Stimulated activated CD4-positive, alpha-beta T cell treated with anti-CD3 and anti-CD28 coated beads, Interleukin-4, amount 100 ng/mL, for 48 hours (primary cell): ENCODE measurements at regions not wholly inside any gene's neighbourhood (a gene's known extent, or its start where the extent isn't known, plus 50 kb on each side); places are given as distances from the start of the nearest gene placed in this dataset.
"Not testable (repeated sequence)": the region's sequence is repeated elsewhere in the genome, so short reads cannot be mapped to it uniquely, and the experiment has no call there.

Experiments
- DNase-seq, 2 donors: peaks; one replicate each; pipeline ENCODE4 v3.0.0-alpha.2; 2020; ENCODE audit warnings: low read depth in 2 of 2

DNA sequence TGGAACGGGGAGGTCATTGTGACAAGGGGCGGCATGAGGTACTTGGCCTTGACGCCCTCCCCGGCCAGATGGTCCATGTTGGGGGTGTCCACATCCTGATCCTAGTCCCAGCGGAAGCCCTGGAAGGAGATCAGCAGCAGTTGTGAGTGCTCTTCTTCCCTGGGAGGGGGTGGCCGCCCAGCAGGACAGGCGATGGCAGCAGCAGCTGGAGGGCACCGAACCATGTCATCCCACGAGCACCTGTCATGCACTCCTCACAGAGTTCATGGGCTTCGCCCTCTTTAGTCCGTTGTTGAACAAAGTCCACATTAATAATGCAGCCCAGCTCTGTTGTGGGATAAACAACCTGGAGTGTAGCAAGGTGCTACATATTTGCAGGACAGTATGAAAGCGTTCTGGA lies 130.7 kb downstream of the UNC93B1 start:
- DNase-seq, result not testable (repeated sequence)

DNA sequence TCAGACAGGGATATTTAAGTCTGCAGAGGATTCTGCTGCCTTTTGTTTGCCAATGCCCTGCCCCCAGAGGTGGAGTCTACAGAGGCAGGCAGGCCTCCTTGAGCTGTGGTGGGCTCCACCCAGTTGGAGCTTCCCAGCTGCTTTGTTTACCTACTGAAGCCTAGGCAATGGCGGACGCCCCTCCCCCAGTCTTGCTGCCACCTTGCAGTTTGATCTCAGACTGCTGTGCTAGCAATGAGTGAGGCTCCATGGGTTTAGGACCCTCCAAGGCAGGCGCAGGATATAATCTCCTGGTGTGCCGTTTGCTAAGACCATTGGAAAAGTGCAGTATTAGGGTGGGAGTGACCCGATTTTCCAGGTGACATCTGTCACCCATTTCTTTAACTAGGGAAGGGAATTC lies 132.7 kb downstream of the UNC93B1 start:
- DNase-seq, result not testable (repeated sequence)

DNA sequence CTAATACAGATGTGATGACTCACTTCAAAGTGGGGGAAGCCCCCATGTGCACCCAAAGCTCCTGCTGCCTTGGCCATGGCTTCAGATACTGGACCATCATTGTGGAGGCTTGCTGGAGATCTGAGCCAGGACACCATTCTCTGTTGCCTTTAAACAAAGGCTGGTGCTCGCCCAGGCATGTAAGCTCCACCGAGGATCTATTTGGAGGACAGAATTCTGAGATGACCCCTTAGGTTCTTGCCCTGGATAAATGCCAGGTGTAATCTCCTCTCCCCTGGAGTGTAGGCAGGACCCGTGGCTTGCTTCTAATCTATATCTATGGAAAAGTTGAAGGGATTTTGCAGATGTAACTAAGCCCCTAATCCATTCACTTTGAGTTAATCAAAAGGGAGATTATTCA lies 141.0 kb downstream of the UNC93B1 start:
- not testable (repeated sequence) for DNase-seq

GRCh38 chr11:67859513-67860161 lies 144.3 kb downstream of the UNC93B1 start:
- peak; percentile 41 to 46 for DNase-seq

GRCh38 chr11:67850747-67851146 lies 153.2 kb downstream of the UNC93B1 start:
- not testable (repeated sequence) for DNase-seq

DNA sequence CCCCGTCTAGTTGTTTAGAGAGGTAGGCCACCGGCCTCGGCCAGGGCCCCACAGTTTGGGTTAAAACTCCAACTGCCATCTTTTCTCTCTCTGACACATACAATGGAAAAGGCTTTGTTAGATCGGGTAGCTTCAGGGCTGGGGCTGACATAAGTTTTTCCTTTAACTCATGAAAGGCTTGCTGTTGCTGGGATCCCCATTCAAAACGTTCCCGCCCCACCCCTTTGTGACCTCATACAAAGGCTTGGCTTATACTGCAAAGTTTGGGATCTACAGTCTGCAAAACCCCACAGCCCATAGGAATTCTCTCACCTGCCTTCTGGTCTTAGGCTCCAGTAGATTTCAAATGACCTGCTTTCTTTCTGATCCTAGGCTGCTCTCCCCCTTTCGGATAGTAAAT lies 154.1 kb downstream of the UNC93B1 start:
- DNase-seq, result not testable (repeated sequence)

DNA sequence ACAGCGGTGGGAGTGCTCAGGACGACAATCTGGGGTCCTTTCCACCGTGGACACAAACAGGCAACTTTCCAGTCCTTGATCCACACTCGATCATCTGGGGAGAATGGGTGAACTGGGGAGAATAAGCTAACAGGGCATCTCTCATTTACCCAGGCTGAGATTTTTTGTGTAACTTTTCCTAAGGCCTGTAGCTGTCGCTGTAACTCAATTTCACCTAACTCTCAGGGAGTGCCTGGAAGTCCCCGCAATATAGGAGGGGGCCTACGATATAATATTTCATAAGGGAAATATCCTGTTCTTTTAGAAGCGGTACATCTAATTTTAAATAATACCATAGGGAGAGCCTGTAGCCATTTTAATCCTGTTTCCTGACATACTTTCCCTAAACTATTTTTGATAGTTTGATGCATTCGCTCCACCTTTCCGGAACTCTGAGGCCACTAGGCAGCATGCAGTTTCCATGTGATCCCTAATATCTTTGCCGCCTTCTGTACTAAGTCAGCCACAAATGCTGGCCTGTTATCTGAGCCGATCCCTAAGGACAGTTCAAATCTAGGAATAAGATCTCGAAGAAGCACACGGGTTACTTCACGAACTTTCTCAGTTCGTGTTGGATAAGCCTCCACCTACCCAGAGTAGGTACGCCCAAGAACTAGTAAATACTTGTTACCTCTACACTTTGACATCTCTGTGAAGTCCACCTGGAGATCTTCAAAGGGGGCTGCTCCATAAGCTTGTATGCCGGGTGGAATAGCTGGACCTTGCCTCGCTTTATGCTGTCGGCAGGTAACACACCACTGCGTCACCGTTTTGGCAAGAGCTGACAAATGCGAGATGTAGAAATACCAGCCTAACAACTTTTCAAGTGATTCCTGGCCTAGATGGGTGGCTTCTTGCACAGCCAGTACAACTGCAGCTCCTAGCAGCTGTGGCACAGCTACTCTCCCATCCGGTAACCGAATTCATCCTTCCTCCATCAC lies 155.7 kb downstream of the UNC93B1 start:
- not testable (repeated sequence) for DNase-seq

DNA sequence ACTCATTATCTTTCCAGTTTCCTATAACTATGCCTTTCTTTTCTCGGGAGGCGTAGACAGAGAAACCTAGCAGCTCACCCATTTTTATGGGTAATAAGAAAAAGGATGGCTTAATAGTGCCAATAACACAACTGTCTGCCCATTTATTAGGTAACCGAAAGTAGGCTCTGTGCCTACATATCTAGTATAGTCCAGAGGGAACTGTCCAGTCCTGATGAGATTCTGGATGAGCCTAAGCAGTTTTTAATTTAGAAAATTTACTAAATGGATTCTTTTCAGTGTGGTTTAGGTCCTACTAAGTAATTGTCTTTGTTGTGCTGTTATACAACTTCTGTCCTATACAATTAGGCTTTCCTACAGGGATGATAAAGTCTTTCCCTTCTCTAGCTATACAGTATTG lies 157.6 kb downstream of the UNC93B1 start:
- DNase-seq, result not testable (repeated sequence)

- DNase-seq, result not testable (repeated sequence)
These were observed 158.6 kb downstream of the UNC93B1 start for GRCh38 chr11:67845296-67845695.

GRCh38 chr11:67840599-67840998 lies 163.3 kb downstream of the UNC93B1 start:
- not testable (repeated sequence) for DNase-seq

DNA sequence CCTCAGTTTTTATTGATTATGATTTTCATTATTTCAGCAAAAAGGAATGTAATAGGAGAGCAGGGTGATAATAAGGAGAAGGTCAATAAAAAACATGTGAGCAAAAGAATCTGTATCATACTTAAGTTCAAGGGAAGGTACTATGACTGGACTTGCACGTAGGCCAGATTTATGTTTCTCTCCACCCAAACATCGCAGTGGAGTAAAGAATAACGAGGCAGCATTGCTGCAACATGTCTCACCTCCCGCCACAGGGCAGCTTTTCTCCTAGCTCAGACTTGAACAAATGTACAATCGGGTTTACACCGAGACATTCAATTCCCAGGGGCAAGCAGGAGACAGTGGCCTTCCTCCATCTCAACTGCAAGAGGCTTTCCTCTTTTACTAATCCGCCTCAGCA lies 155.7 kb upstream of the ALDH3B2 start:
- not testable (repeated sequence) for DNase-seq

GRCh38 chr11:67826951-67827296 lies 152.5 kb upstream of the ALDH3B2 start:
- DNase-seq, result not testable (repeated sequence)

DNA sequence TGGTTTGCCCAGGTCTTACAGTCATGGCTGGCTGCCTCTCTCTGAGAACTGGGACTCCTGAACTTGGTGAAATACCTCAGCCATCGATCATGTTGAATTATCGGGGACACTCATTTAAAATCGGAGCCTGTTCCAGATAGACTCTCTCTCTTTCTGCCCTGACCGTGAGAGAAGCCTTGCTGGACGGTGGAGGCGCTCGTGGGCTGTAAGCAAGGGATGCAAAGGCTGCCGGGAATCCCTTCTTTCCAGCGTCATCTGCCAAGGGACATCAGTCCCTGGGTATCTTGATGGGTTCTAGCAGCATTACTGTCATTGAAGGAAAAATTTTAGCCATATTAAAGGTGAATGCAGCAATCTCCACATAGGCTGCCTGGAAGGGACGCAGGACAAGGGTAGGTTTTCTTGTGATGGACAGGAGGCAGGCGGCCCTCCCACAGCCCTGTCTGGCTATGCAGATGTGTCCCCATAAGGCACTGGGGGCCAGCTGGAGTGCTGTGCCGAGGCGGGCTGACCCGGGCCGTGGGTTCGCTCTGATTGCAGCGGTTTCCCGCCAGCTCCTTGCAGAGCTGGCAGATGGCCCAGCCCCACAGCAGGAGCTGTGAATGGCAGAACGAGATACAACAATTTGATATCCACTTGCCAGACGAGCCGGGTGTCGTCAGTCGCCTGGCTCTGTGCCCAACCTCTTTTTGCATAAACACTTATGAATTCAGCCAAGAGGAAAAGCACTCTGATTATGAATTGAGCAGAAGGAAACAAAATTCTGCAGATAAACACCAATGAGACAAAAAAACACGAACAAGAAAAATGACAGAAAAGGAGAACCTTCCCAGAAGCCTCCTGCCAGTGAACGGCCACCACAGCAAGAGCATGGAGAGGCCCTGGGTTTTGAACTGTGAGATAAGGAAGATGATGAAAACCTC lies 151.9 kb upstream of the ALDH3B2 start:
- not testable (repeated sequence) for DNase-seq

DNA sequence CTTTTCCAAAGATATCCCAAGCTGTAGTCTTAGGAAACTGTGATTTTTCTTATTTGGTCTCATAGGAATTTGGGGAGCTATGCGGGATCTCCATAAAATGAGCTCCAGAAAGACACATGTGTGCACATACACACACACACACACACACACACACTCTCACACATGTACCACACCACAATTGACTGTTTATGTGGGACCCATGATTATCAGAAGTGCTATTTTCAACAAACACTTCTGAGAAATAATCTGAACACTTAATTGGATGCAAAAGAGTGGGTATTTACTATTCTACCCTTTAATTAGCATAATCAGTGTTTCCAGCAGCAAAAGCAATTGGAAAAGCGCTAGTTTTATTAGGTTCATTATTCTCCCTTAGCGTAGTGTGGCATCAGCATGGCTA lies 150.4 kb upstream of the ALDH3B2 start:
- DNase-seq, result not testable (repeated sequence)

- DNase-seq, result no peak
These were observed 145.7 kb upstream of the ALDH3B2 start for GRCh38 chr11:67820081-67820480.

GRCh38 chr11:67817558-67817957 lies 143.1 kb upstream of the ALDH3B2 start:
- DNase-seq, result not testable (repeated sequence)

DNA sequence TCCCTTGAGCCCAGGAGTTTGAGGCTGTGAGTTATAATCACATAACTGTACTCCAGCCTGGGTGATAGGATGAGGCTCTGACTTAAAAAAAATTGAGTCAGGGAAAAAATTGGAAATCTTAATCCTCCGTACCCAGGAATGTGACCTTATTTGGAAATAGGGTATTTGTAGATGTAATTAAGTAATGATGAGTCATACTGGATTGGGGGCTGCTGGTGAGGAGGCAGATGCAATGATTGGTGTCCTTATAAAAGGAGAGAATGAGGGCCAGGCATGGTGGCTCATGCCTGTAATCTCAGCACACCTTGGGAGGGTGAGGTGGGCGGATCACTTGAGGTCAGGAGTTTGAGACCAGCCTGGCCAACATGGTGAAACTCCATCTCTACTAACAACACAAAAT lies 134.9 kb upstream of the ALDH3B2 start:
- not testable (repeated sequence) for DNase-seq

DNA sequence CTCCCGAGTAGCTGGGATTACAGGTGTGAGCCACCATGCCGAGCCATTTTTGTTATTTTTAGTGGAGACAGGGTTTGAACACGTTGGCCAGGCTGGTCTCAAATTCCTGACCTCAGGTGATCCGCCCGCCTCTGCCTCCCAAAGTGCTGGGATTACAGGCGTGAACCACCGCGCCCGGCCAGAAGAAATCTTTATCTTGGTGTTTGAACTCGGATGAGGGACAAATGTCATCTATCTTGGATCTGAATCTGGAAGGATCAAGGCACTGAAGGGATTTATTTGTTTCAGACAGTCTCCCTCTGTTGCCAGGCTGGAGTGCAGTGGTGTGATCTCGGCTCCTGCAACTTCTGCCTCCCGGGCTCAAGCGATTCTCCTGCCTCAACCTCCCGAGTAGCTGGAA lies 133.5 kb upstream of the ALDH3B2 start:
- DNase-seq, result not testable (repeated sequence)

DNA sequence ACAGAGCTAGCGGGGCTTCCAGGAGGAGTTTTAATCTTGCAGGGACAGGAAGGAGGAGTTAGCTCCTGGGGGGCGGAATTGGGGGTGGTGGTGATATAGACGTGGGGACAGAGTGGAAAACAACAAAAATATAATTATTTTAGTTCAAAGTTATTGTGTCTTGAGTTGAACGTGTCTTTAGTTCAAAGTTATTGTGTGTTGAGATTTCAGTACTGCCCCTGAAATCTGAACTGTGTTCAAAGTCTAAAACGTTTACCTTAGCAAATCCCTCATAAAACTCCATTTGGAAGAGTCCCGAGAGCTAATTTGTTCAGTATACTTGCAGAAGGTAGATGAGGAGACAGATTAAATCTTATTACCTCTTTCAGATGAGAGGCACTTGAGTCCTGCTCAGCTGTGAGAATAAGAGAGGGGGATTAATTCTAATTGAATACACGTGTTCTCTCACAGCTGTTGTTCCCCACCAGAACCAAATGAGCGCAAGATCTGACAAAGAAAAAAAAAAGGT lies 132.4 kb upstream of the ALDH3B2 start:
- not testable (repeated sequence) for DNase-seq

GRCh38 chr11:67806183-67806582 lies 131.8 kb upstream of the ALDH3B2 start:
- DNase-seq, result not testable (repeated sequence)
